Mesenchymal stem cell (in vitro differentiated cells and primary cell): ENCODE measurements at regions not wholly inside any gene's neighbourhood (a gene's known extent, or its start where the extent isn't known, plus 50 kb on each side); places are given as distances from the start of the nearest gene placed in this dataset.

Source experiments
- DNase-seq: peaks from one replicate; pipeline ENCODE4 v3.0.0-alpha.2; 2013
- H2AFZ ChIP-seq: one replicate; pipeline ENCODE4 v1.6.1; 2013; ENCODE audit warnings: low read depth, mild to moderate bottlenecking, control low read depth, inconsistent platforms, low read length, moderate library complexity
- H2AK5ac ChIP-seq: 2 replicates; pipeline ENCODE4 v1.6.1; 2013; ENCODE audit warnings: low read length, moderate library complexity, mild to moderate bottlenecking, inconsistent platforms; ENCODE audit not compliant: severe bottlenecking
- H2BK120ac ChIP-seq: one replicate; pipeline ENCODE4 v1.6.1; 2013; ENCODE audit warnings: low read depth, mild to moderate bottlenecking, inconsistent platforms, low read length, moderate library complexity
- H2BK12ac ChIP-seq, 2 experiments: one replicate each; pipeline ENCODE4 v1.6.1; 2013; ENCODE audit warnings: inconsistent platforms in 2 of 2, low read length in 2 of 2, mild to moderate bottlenecking in 2 of 2, moderate library complexity in 2 of 2, control low read depth in 1 of 2
- H2BK15ac ChIP-seq: one replicate; pipeline ENCODE4 v1.6.1; 2013; ENCODE audit warnings: mild to moderate bottlenecking, low read depth, inconsistent platforms; ENCODE audit not compliant: poor library complexity, severe bottlenecking
- H2BK5ac ChIP-seq: 2 replicates; pipeline ENCODE4 v1.6.1; 2013; ENCODE audit warnings: low read depth, mild to moderate bottlenecking, low read length, control low read depth, inconsistent platforms; ENCODE audit not compliant: poor library complexity, severe bottlenecking
- H3K14ac ChIP-seq, 2 experiments: one replicate each; pipeline ENCODE4 v1.6.1; 2013; ENCODE audit warnings: inconsistent platforms in 2 of 2, low read length in 2 of 2, control low read depth in 1 of 2, mild to moderate bottlenecking in 1 of 2, moderate library complexity in 1 of 2
- H3K18ac ChIP-seq, 2 experiments: one replicate each; pipeline ENCODE4 v1.6.1; 2013; ENCODE audit warnings: inconsistent platforms in 2 of 2, low read length in 2 of 2, control low read depth in 1 of 2, low read depth in 1 of 2, mild to moderate bottlenecking in 1 of 2
- H3K23ac ChIP-seq, 2 experiments: one replicate each; pipeline ENCODE4 v1.6.1; 2013; ENCODE audit warnings: inconsistent platforms in 2 of 2, low read length in 2 of 2, mild to moderate bottlenecking in 2 of 2, moderate library complexity in 2 of 2, control low read depth in 1 of 2
- H3K27ac ChIP-seq: 2 replicates; pipeline ENCODE4 v1.5.1; 2013; ENCODE audit warnings: mild to moderate bottlenecking, moderate library complexity, low read length, control low read depth, inconsistent platforms; ENCODE audit not compliant: poor library complexity, severe bottlenecking
- H3K27me3 ChIP-seq, 2 experiments: 2 replicates each; pipeline versions ENCODE4 v1.6.1 to v1.7.0; 2013; ENCODE audit warnings: low read length in 2 of 2, mild to moderate bottlenecking in 2 of 2, moderate library complexity in 2 of 2, control low read depth in 1 of 2, inconsistent platforms in 1 of 2; ENCODE audit not compliant: control insufficient read depth in 1 of 2, insufficient read depth in 1 of 2
- H3K36me3 ChIP-seq, 2 experiments: 2 replicates each; pipeline versions ENCODE4 v1.6.1 to v1.7.0; 2013; ENCODE audit warnings: low read length in 2 of 2, control low read depth in 1 of 2, inconsistent platforms in 1 of 2, low read depth in 1 of 2, mild to moderate bottlenecking in 1 of 2; ENCODE audit not compliant: insufficient read depth in 2 of 2, control insufficient read depth in 1 of 2
- H3K4ac ChIP-seq, 2 experiments: one replicate each; pipeline ENCODE4 v1.6.1; 2013; ENCODE audit warnings: inconsistent platforms in 2 of 2, low read length in 2 of 2, mild to moderate bottlenecking in 2 of 2, moderate library complexity in 2 of 2, control low read depth in 1 of 2, low read depth in 1 of 2
- H3K4me1 ChIP-seq: 2 replicates; pipeline ENCODE4 v1.6.1; 2013; ENCODE audit warnings: low read depth, low read length, control low read depth; ENCODE audit not compliant: control insufficient read depth, insufficient read depth
- H3K4me2 ChIP-seq: 2 replicates; pipeline ENCODE4 v1.6.1; 2013; ENCODE audit warnings: low read length, mild to moderate bottlenecking, inconsistent platforms; ENCODE audit not compliant: poor library complexity, severe bottlenecking
- H3K4me3 ChIP-seq, 2 experiments: 2 replicates each; pipeline versions ENCODE4 v1.5.1 to v1.7.0; 2013; ENCODE audit warnings: low read length in 2 of 2, mild to moderate bottlenecking in 2 of 2, control low read depth in 1 of 2, low read depth in 1 of 2; ENCODE audit not compliant: insufficient read depth in 1 of 2
- H3K79me1 ChIP-seq: replicated peaks from 2 replicates; pipeline ENCODE4 v1.6.1; 2013; ENCODE audit warnings: mild to moderate bottlenecking, control low read depth, low read length, inconsistent platforms; ENCODE audit not compliant: poor library complexity, severe bottlenecking
- H3K9ac ChIP-seq: 2 replicates; pipeline ENCODE4 v1.7.0; 2013; ENCODE audit warnings: mild to moderate bottlenecking, low read length, moderate library complexity
- H3K9me3 ChIP-seq: 2 replicates; pipeline ENCODE4 v1.7.0; 2013; ENCODE audit warnings: mild to moderate bottlenecking, low read length; ENCODE audit not compliant: control insufficient read depth
- H4K8ac ChIP-seq: one replicate; pipeline ENCODE4 v1.6.1; 2013; ENCODE audit warnings: inconsistent platforms, mild to moderate bottlenecking, low read length, moderate library complexity
- H4K91ac ChIP-seq: one replicate; pipeline ENCODE4 v1.6.1; 2013; ENCODE audit warnings: mild to moderate bottlenecking, low read length, inconsistent platforms
- WGBS: methylation state at CpG from one replicate; pipeline ENCODE4 v1.1.7; 2013; ENCODE audit warnings: mixed read lengths; 5-methylcytosine and 5-hydroxymethylcytosine counted together

DNA sequence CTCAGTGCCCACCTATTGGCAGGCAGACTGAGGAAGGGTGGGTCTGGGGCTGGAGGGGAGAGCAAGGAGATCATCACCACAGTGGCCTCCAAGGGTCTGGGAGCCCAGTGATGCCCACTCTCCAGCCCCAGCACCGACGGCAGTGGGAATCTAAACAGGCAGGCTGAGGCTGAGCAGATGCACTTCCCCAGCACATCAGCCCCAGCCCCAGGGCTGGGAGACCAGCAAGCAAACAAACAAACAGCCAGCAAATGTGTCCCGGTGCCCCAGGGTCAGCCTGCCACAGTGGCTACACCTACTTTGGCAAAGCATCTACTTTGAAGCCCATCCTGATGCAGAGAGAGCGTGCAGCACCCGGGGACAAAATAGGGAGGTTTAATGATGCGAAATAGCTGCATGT is 216.3 kb upstream of the ZC3H12A start:
- no peak overlapping the region for H2AK5ac ChIP-seq
- H3K4me2 ChIP-seq = no peak overlapping the region
- no peak for DNase-seq
- no peak overlapping the region for H2AFZ ChIP-seq
- H3K18ac ChIP-seq = no peak overlapping the region
- H3K36me3 ChIP-seq = no peaks in the 10 kb centered on the region
- H3K9ac ChIP-seq = no peak overlapping the region
- 75% methylated on average over 6 of the region's 6 CpGs for WGBS
- no peak overlapping the region for H4K8ac ChIP-seq
- H2BK12ac ChIP-seq = no peak overlapping the region
- H3K27ac ChIP-seq = no peak overlapping the region
- H3K4me3 ChIP-seq = no peak overlapping the region
- no peak overlapping the region for H4K91ac ChIP-seq
- no peak overlapping the region for H2BK120ac ChIP-seq
- H3K4ac ChIP-seq = no peak overlapping the region
- no peaks in the 10 kb centered on the region for H3K9me3 ChIP-seq
- no peaks in the 10 kb centered on the region for H3K4me1 ChIP-seq
- no peak overlapping the region for H3K23ac ChIP-seq
- no peak overlapping the region for H2BK15ac ChIP-seq
- H3K14ac ChIP-seq = no peak overlapping the region
- H2BK5ac ChIP-seq = no peak overlapping the region
- no peaks in the 10 kb centered on the region for H3K79me1 ChIP-seq
- peaks cover 0 to 21% of the 10 kb centered on the region in 2 experiments for H3K27me3 ChIP-seq

DNA sequence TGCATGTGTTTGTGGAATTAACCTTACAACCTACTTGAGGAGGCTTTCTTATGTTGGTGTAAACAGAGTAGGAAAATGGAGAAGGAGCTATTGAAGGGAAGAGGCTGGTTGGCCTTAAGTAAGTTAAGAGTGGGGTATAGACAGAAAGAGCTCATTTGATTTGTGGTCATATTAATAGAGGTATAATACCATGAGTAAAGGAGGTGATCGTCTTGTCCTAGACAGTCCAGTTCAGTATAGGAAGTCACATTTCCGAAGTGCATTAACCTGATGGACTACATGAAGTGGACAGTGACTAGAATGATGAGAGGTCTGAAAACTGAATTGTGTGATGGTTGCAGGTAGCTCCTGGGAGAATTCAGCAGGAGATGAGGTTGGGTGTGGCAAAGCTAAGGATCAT is 215.4 kb upstream of the ZC3H12A start:
- peaks cover 0 to 21% of the 10 kb centered on the region in 2 experiments for H3K27me3 ChIP-seq
- no peaks in the 10 kb centered on the region for H3K79me1 ChIP-seq
- H2AFZ ChIP-seq = no peak overlapping the region
- no peak overlapping the region for H3K27ac ChIP-seq
- no peak overlapping the region for H4K8ac ChIP-seq
- no peak overlapping the region for H4K91ac ChIP-seq
- H3K9ac ChIP-seq = no peak overlapping the region
- no peak overlapping the region for H2BK5ac ChIP-seq
- H3K36me3 ChIP-seq = no peaks in the 10 kb centered on the region
- no peak overlapping the region for H3K18ac ChIP-seq
- H3K9me3 ChIP-seq = no peaks in the 10 kb centered on the region
- no peak overlapping the region for H2BK12ac ChIP-seq
- no peak for DNase-seq
- H2BK120ac ChIP-seq = no peak overlapping the region
- no peak overlapping the region for H3K23ac ChIP-seq
- no peak overlapping the region for H3K14ac ChIP-seq
- no peak overlapping the region for H3K4ac ChIP-seq
- no peak overlapping the region for H3K4me3 ChIP-seq
- H2AK5ac ChIP-seq = no peak overlapping the region
- WGBS = 25% methylated on average over 2 of the region's 2 CpGs
- H3K4me2 ChIP-seq = no peak overlapping the region
- H3K4me1 ChIP-seq = no peaks in the 10 kb centered on the region
- H2BK15ac ChIP-seq = no peak overlapping the region

DNA sequence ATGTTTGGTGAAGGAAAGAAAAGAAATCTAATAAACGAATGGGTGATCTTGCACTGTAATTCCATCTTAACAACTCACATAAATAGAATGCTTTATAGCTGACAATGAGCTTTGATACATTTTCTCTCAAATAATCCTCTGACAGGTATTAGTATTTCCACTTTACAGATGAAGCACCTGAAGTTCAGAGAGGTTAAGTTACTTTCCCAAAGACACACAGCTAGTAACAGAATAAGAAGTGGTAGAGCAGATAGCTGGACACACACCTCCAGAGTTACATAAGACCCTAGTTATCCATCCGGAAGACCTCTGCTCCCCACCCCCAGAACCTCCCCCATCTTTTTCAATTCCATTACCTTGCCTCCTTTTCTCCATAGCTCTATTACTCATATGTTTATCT is 213.3 kb upstream of the ZC3H12A start:
- Histone ChIP-seq H3K27ac (no peak overlapping the region), H4K8ac (no peak overlapping the region), H3K23ac (no peak overlapping the region), H3K9me3 (no peaks in the 10 kb centered on the region), H3K4ac (no peak overlapping the region), H4K91ac (no peak overlapping the region), H3K14ac (no peak overlapping the region), H2AK5ac (no peak overlapping the region), H2BK15ac (no peak overlapping the region), H3K4me1 (no peaks in the 10 kb centered on the region), H2BK120ac (no peak overlapping the region), H3K27me3 (peaks cover 0 to 11% of the 10 kb centered on the region in 2 experiments), H3K79me1 (no peaks in the 10 kb centered on the region), H3K4me3 (no peak overlapping the region), H2BK5ac (no peak overlapping the region), H2AFZ (no peak overlapping the region), H2BK12ac (no peak overlapping the region), H3K9ac (no peak overlapping the region), H3K18ac (no peak overlapping the region), H3K36me3 (no peaks in the 10 kb centered on the region), H3K4me2 (no peak overlapping the region)
- 78% methylated on average over 1 of the region's 2 CpGs for WGBS
- DNase-seq = no peak

DNA sequence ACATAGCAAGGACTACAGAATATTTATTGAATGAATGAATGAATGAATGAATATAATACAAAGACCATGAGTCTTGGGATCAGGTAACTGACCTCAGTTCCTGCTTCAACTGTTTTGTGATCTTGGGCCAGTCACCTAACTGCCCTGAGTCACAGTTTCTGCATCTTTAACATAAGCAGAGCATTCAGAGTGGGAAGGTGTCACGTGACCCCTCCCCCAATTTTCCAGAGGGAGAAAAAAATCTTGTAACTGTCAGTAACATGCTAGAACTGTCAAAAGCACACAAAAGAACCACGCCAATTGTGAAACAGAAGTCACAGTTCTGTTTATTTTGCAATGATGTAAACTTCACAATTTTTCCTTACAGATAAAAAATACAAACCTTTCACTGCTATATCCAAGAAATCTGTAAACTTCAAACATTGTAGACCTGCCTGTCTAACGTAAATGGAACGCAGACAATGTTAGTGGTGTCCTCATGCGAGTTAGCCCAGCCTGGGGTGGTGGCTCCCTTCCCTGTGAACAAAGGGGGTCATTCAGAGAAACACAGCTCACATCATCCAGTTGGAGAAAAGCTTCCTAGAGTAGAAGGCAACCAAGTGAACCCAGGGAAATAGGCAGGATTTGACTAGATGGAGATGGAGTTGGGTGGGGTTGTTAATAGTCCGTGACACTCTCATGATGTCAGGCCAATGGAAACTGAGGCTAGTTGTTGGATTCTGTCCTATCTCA is 211.8 kb upstream of the ZC3H12A start:
- no peak for DNase-seq
- Histone ChIP-seq H3K4me1 (no peaks in the 10 kb centered on the region), H4K8ac (no peak overlapping the region), H2AFZ (no peak overlapping the region), H2AK5ac (no peak overlapping the region), H3K79me1 (no peaks in the 10 kb centered on the region), H3K4ac (no peak overlapping the region), H4K91ac (no peak overlapping the region), H3K36me3 (no peaks in the 10 kb centered on the region), H3K27me3 (peaks cover 0 to 2% of the 10 kb centered on the region in 2 experiments), H2BK5ac (no peak overlapping the region), H2BK15ac (no peak overlapping the region), H2BK120ac (no peak overlapping the region), H3K4me2 (no peak overlapping the region), H3K18ac (no peak overlapping the region), H3K27ac (no peak overlapping the region), H3K23ac (no peak overlapping the region), H3K14ac (no peak overlapping the region), H3K4me3 (no peak overlapping the region), H2BK12ac (no peak overlapping the region), H3K9me3 (no peaks in the 10 kb centered on the region), H3K9ac (no peak overlapping the region)
- WGBS = 45% methylated on average over 5 of the region's 6 CpGs
